Kidney glomerular epithelial cell (primary cell): ENCODE measurements at regions not wholly inside any gene's neighbourhood (a gene's known extent, or its start where the extent isn't known, plus 50 kb on each side); places are given as distances from the start of the nearest gene placed in this dataset.

ENCODE experiments used
- DNase-seq: peaks from one replicate; lab custom pipeline; 2025; lab: John Stamatoyannopoulos, UW

- DNase-seq = no peak
Measured at GRCh38 chr5:108649106-108649505, 98.6 kb upstream of the FER start.

GRCh38 chr5:108642170-108642906 is 105.4 kb upstream of the FER start:
- peak; percentile 50 for DNase-seq

GRCh38 chr5:108641596-108641995 is 106.1 kb upstream of the FER start:
- no peak for DNase-seq

GRCh38 chr5:108639366-108639765 is 108.3 kb upstream of the FER start:
- DNase-seq = no peak

GRCh38 chr5:108638021-108638420 is 109.7 kb upstream of the FER start:
- no peak for DNase-seq

GRCh38 chr5:108637134-108637533 is 110.6 kb upstream of the FER start:
- no peak for DNase-seq

GRCh38 chr5:108636135-108636853 is 111.4 kb upstream of the FER start:
- no peak for DNase-seq

- no peak for DNase-seq
Measured at GRCh38 chr5:108634617-108635288, 112.9 kb upstream of the FER start.

GRCh38 chr5:108634010-108634616 is 113.6 kb upstream of the FER start:
- no peak for DNase-seq

GRCh38 chr5:108629779-108630528 is 117.7 kb upstream of the FER start:
- no peak for DNase-seq

- no peak for DNase-seq
Measured at GRCh38 chr5:108625654-108626053, 122.0 kb upstream of the FER start.

- DNase-seq = no peak
Measured at GRCh38 chr5:108623826-108624225, 123.9 kb upstream of the FER start.

GRCh38 chr5:108620516-108620915 is 127.2 kb upstream of the FER start:
- DNase-seq = no peak

GRCh38 chr5:108619815-108620214 is 127.9 kb upstream of the FER start:
- no peak for DNase-seq

GRCh38 chr5:108617467-108618435 is 129.9 kb upstream of the FER start:
- DNase-seq = no peak

- no peak for DNase-seq
Measured at GRCh38 chr5:108615216-108615615, 132.5 kb upstream of the FER start.

GRCh38 chr5:108607421-108607820 is 140.3 kb upstream of the FER start:
- DNase-seq = no peak

GRCh38 chr5:108606185-108606584 is 141.5 kb upstream of the FER start:
- DNase-seq = no peak

- no peak for DNase-seq
Measured at GRCh38 chr5:108602830-108603229, 144.9 kb upstream of the FER start.

GRCh38 chr5:108590799-108591198 is 156.9 kb upstream of the FER start:
- no peak for DNase-seq

GRCh38 chr5:108588323-108588722 is 159.4 kb upstream of the FER start:
- DNase-seq = no peak
